C4-2B (cell line): ENCODE measurements at regions not wholly inside any gene's neighbourhood (a gene's known extent, or its start where the extent isn't known, plus 50 kb on each side); places are given as distances from the start of the nearest gene placed in this dataset.

ENCODE experiments used
- ZFX ChIP-seq: fragments of 450-650 bp; IDR thresholded peaks from 2 replicates; pipeline ENCODE4 v1.6.1; 2017
- TF ChIP-seq, protein P1 (sequence below): fragments of 450-650 bp; conservative IDR thresholded peaks from 2 replicates; pipeline ENCODE4 v1.5.1; 2017; ENCODE audit warnings: mild to moderate bottlenecking

DNA sequence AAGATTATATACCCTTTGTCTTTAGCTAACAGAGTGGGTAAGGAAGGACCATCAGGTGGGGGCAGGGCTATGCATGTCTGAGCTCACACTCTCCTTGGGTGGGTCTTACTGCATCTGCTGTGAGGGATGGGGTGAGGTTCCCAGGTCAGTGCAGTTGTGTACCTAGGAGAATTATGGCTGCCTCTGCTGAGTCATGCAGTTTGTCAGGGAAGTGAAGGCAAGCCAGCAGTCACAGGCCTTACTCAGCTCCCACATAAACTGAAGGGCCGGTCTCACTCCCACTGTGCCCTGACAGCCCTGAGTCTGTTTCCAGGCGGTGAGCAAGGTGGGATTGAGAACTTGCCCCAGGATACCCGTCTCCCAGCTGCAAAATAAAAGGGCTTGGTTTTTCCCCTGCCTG lies 328.6 kb downstream of the MAP2K6 start:
- TF ChIP-seq, protein P1, sequence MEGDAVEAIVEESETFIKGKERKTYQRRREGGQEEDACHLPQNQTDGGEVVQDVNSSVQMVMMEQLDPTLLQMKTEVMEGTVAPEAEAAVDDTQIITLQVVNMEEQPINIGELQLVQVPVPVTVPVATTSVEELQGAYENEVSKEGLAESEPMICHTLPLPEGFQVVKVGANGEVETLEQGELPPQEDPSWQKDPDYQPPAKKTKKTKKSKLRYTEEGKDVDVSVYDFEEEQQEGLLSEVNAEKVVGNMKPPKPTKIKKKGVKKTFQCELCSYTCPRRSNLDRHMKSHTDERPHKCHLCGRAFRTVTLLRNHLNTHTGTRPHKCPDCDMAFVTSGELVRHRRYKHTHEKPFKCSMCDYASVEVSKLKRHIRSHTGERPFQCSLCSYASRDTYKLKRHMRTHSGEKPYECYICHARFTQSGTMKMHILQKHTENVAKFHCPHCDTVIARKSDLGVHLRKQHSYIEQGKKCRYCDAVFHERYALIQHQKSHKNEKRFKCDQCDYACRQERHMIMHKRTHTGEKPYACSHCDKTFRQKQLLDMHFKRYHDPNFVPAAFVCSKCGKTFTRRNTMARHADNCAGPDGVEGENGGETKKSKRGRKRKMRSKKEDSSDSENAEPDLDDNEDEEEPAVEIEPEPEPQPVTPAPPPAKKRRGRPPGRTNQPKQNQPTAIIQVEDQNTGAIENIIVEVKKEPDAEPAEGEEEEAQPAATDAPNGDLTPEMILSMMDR = no peak
- no peak for TF ChIP-seq ZFX
